GM23338 (cell line): ENCODE measurements at regions not wholly inside any gene's neighbourhood (a gene's known extent, or its start where the extent isn't known, plus 50 kb on each side); places are given as distances from the start of the nearest gene placed in this dataset.

ENCODE experiments used
- ATAC-seq: fragments of 200-7000 bp; cut with Tn5 transposase; 3 replicates; pipeline ENCODE4 v1.9.1; 2020
- DNase-seq: peaks from one replicate; pipeline ENCODE4 v3.0.0-alpha.2; 2015; ENCODE audit warnings: low spot score
- H2AFZ ChIP-seq: fragments of 200-600 bp; sonication (generic); 2 replicates; pipeline ENCODE4 v1.8.0; 2016; ENCODE audit warnings: antibody characterized with exemption, mild to moderate bottlenecking, moderate library complexity
- H3F3A ChIP-seq: fragments of 200-600 bp; sonication (generic); replicated peaks from 2 replicates; pipeline ENCODE4 v1.8.0; 2017; ENCODE audit warnings: antibody characterized with exemption, mixed run types, low read depth
- H3K27ac ChIP-seq: fragments of 200-600 bp; sonication (generic); 2 replicates; pipeline ENCODE4 v1.6.1; 2016; ENCODE audit warnings: low read depth
- H3K27me3 ChIP-seq: fragments of 200-600 bp; sonication (generic); 2 replicates; pipeline ENCODE4 v1.8.0; 2016; ENCODE audit warnings: mild to moderate bottlenecking, mixed run types, moderate library complexity; ENCODE audit not compliant: insufficient read depth
- H3K36me3 ChIP-seq: fragments of 200-600 bp; sonication (generic); 2 replicates; pipeline ENCODE4 v1.8.0; 2016; ENCODE audit warnings: mild to moderate bottlenecking; ENCODE audit not compliant: insufficient read depth
- H3K4me1 ChIP-seq: fragments of 200-600 bp; sonication (generic); 2 replicates; pipeline ENCODE4 v1.8.0; 2016; ENCODE audit warnings: mild to moderate bottlenecking, moderate library complexity; ENCODE audit not compliant: insufficient read depth
- H3K4me2 ChIP-seq: fragments of 200-600 bp; sonication (generic); 2 replicates; pipeline ENCODE4 v1.7.1; 2017; ENCODE audit warnings: mixed run types
- H3K4me3 ChIP-seq: fragments of 200-600 bp; sonication (generic); 2 replicates; pipeline ENCODE4 v1.6.1; 2016; ENCODE audit warnings: mixed run types
- H3K79me2 ChIP-seq: fragments of 200-600 bp; sonication (generic); replicated peaks from 2 replicates; pipeline ENCODE4 v1.8.0; 2017; ENCODE audit warnings: mild to moderate bottlenecking; ENCODE audit not compliant: insufficient read depth
- H3K9me2 ChIP-seq: fragments of 200-600 bp; sonication (generic); 2 replicates; pipeline ENCODE4 v1.8.0; 2017; ENCODE audit not compliant: insufficient read depth
- H4K20me1 ChIP-seq: fragments of 200-600 bp; sonication (generic); replicated peaks from 2 replicates; pipeline ENCODE4 v1.8.0; 2017; ENCODE audit warnings: mild to moderate bottlenecking; ENCODE audit not compliant: insufficient read depth
- H3K27ac Mint-ChIP-seq: 2 replicates; pipeline ENCODE4 v1.8.0; 2020; ENCODE audit warnings: inconsistent platforms, mild to moderate bottlenecking, moderate library complexity, mixed read lengths
- H3K27me3 Mint-ChIP-seq: 3 replicates; pipeline ENCODE4 v1.8.0; 2022; ENCODE audit warnings: low read depth, mild to moderate bottlenecking, moderate library complexity, mixed read lengths, inconsistent platforms; ENCODE audit not compliant: insufficient read depth, poor library complexity
- H3K36me3 Mint-ChIP-seq: 3 replicates; pipeline ENCODE4 v1.8.0; 2021; ENCODE audit warnings: low read depth, mild to moderate bottlenecking, inconsistent platforms, moderate library complexity, mixed read lengths
- H3K4me1 Mint-ChIP-seq: 3 replicates; pipeline ENCODE4 v1.8.0; 2020; ENCODE audit warnings: mild to moderate bottlenecking, inconsistent platforms, mixed read lengths
- H3K4me3 Mint-ChIP-seq: 3 replicates; pipeline ENCODE4 v1.8.0; 2021; ENCODE audit warnings: moderate library complexity, mild to moderate bottlenecking, inconsistent platforms, mixed read lengths
- H3K9me3 Mint-ChIP-seq: 3 replicates; pipeline ENCODE4 v1.8.0; 2020; ENCODE audit warnings: moderate library complexity, mild to moderate bottlenecking, inconsistent platforms, mixed read lengths
- CREB1 ChIP-seq: fragments of 250-450 bp; sonication (Bioruptor Pico); IDR thresholded peaks from 2 replicates; pipeline ENCODE4 v1.5.0; 2020; ENCODE audit warnings: low read depth, mild to moderate bottlenecking, moderate library complexity
- CTCF ChIP-seq, 2 experiments: fragments of 200-600 bp in 1 of 2; sonication (generic) in 1 of 2; conservative IDR thresholded peaks; 2 replicates each; pipeline versions ENCODE4 v1.5.1 to v1.6.1; 2016 to 2017; ENCODE audit warnings: antibody characterized with exemption in 2 of 2, low read depth in 2 of 2, mild to moderate bottlenecking in 2 of 2, moderate library complexity in 1 of 2
- ETS1 ChIP-seq: IDR thresholded peaks from 2 replicates; pipeline ENCODE4 v1.6.1; 2016; ENCODE audit warnings: antibody characterized with exemption
- EZH2 ChIP-seq: fragments of 200-600 bp; sonication (generic); IDR thresholded peaks from one replicate; pipeline ENCODE4 v1.8.0; 2017; ENCODE audit warnings: antibody characterized with exemption, mild to moderate bottlenecking, low read depth; ENCODE audit not compliant: unreplicated experiment
- EZH2phosphoT487 ChIP-seq: fragments of 200-600 bp; sonication (generic); IDR thresholded peaks from one replicate; pipeline ENCODE4 v1.8.1; 2018; ENCODE audit warnings: antibody characterized with exemption; ENCODE audit not compliant: unreplicated experiment
- JUNB ChIP-seq: IDR thresholded peaks from one replicate; pipeline ENCODE4 v1.6.1; 2016; ENCODE audit warnings: antibody characterized with exemption; ENCODE audit not compliant: unreplicated experiment
- NANOG ChIP-seq: IDR thresholded peaks from 2 replicates; pipeline ENCODE4 v1.6.1; 2016; ENCODE audit warnings: antibody characterized with exemption, borderline replicate concordance
- POLR2AphosphoS5 ChIP-seq: IDR thresholded peaks from 2 replicates; pipeline ENCODE4 v1.6.1; 2016; ENCODE audit warnings: antibody characterized with exemption, low read depth
- STAT1 ChIP-seq: IDR thresholded peaks from one replicate; pipeline ENCODE4 v1.6.1; 2016; ENCODE audit warnings: antibody characterized with exemption; ENCODE audit not compliant: unreplicated experiment
- ZNF114 ChIP-seq: fragments of 250-450 bp; sonication (Bioruptor Pico); IDR thresholded peaks from 2 replicates; pipeline ENCODE4 v1.5.0; 2020; ENCODE audit warnings: mild to moderate bottlenecking, moderate library complexity
- ZNF331 ChIP-seq: fragments of 250-450 bp; sonication (Bioruptor Pico); IDR thresholded peaks from 2 replicates; pipeline ENCODE4 v1.5.0; 2020; ENCODE audit warnings: low read depth, mild to moderate bottlenecking, moderate library complexity
- ZNF462 ChIP-seq: fragments of 250-450 bp; sonication (Bioruptor Pico); IDR thresholded peaks from 2 replicates; pipeline ENCODE4 v1.5.0; 2020; ENCODE audit warnings: mild to moderate bottlenecking, moderate library complexity
- TF ChIP-seq, protein P1 (sequence below): IDR thresholded peaks from one replicate; pipeline ENCODE4 v1.6.1; 2018; ENCODE audit warnings: antibody characterized with exemption; ENCODE audit not compliant: unreplicated experiment

DNA sequence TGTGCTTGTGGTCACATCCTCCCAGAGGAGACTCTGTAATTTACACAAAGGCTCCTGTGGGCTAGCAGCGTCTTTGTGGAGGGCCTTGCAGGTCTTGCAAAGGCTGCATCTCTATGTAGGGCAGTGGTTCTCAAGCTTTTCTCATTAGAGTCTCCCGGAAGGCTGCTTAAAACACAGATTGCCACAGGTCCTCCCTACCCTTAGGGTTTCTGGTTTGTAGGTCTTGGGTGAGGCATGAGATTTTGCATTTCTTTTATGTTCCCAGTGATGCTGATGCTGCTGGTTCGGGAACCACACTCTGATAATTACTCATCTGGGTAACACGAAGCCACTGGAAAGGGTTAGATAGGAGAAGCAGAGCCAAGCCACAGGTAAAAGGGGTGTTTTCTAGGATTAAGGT, 151.3 kb upstream of the ZBED5 start:
- no peaks in the 10 kb centered on the region for H4K20me1 ChIP-seq
- peaks cover 7% of the 10 kb centered on the region for H3K27me3 Mint-ChIP-seq
- no peak overlapping the region for H2AFZ ChIP-seq
- peaks cover 16% of the 10 kb centered on the region for H3K4me1 ChIP-seq
- ATAC-seq (no peak), DNase-seq (no peak)
- H3K36me3 Mint-ChIP-seq: no peaks in the 10 kb centered on the region
- H3K9me2 ChIP-seq: no peaks in the 10 kb centered on the region
- H3F3A ChIP-seq: no peaks in the 10 kb centered on the region
- no peak overlapping the region for H3K27ac ChIP-seq
- no peak for TF ChIP-seq EZH2
- TF ChIP-seq CTCF (conservative IDR thresholded peaks at IDR 0.05; ENCODE audit: low read depth in 2 of 2): no peak
- TF ChIP-seq ZNF462 (CRISPR knock-in tag): no peak
- no peak for TF ChIP-seq ZNF114 (CRISPR knock-in tag)
- no peak for TF ChIP-seq ZNF331 (CRISPR knock-in tag)
- no peak for TF ChIP-seq POLR2AphosphoS5
- TF ChIP-seq, protein P1, sequence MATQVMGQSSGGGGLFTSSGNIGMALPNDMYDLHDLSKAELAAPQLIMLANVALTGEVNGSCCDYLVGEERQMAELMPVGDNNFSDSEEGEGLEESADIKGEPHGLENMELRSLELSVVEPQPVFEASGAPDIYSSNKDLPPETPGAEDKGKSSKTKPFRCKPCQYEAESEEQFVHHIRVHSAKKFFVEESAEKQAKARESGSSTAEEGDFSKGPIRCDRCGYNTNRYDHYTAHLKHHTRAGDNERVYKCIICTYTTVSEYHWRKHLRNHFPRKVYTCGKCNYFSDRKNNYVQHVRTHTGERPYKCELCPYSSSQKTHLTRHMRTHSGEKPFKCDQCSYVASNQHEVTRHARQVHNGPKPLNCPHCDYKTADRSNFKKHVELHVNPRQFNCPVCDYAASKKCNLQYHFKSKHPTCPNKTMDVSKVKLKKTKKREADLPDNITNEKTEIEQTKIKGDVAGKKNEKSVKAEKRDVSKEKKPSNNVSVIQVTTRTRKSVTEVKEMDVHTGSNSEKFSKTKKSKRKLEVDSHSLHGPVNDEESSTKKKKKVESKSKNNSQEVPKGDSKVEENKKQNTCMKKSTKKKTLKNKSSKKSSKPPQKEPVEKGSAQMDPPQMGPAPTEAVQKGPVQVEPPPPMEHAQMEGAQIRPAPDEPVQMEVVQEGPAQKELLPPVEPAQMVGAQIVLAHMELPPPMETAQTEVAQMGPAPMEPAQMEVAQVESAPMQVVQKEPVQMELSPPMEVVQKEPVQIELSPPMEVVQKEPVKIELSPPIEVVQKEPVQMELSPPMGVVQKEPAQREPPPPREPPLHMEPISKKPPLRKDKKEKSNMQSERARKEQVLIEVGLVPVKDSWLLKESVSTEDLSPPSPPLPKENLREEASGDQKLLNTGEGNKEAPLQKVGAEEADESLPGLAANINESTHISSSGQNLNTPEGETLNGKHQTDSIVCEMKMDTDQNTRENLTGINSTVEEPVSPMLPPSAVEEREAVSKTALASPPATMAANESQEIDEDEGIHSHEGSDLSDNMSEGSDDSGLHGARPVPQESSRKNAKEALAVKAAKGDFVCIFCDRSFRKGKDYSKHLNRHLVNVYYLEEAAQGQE: no peak
- no peak for TF ChIP-seq JUNB
- TF ChIP-seq NANOG: no peak
- no peak for TF ChIP-seq CREB1 (CRISPR knock-in tag)
- no peak for TF ChIP-seq STAT1
- TF ChIP-seq ETS1: no peak
- TF ChIP-seq EZH2phosphoT487: no peak
- no peak overlapping the region for H3K4me2 ChIP-seq
- no peaks in the 10 kb centered on the region for H3K79me2 ChIP-seq
- no peak overlapping the region for H3K4me3 Mint-ChIP-seq
- H3K36me3 ChIP-seq: no peaks in the 10 kb centered on the region
- H3K27ac Mint-ChIP-seq: no peak overlapping the region
- no peaks in the 10 kb centered on the region for H3K27me3 ChIP-seq
- H3K4me1 Mint-ChIP-seq: peaks cover 16% of the 10 kb centered on the region
- H3K4me3 ChIP-seq: no peak overlapping the region
- no peaks in the 10 kb centered on the region for H3K9me3 Mint-ChIP-seq
